GM19463 (cell line): ENCODE measurements at regions not wholly inside any gene's neighbourhood (a gene's known extent, or its start where the extent isn't known, plus 50 kb on each side); places are given as distances from the start of the nearest gene placed in this dataset.
"Not testable (repeated sequence)": the region's sequence is repeated elsewhere in the genome, so short reads cannot be mapped to it uniquely, and the experiment has no call there.

Experiments
- ATAC-seq: cut with Tn5 transposase; IDR thresholded peaks from one replicate; pipeline ENCODE4 v1.9.1; 2021; ENCODE audit warnings: mild to moderate bottlenecking, moderate library complexity; ENCODE audit not compliant: unreplicated experiment

GRCh38 chr9:42239445-42240260, 56.2 kb downstream of the SPATA31A6 start:
- ATAC-seq, result not testable (repeated sequence)

- ATAC-seq, result not testable (repeated sequence)
Measured at GRCh38 chr9:42240261-42240579, 56.8 kb downstream of the SPATA31A6 start.

- not testable (repeated sequence) for ATAC-seq
Measured at GRCh38 chr9:42243211-42243610, 59.8 kb downstream of the SPATA31A6 start.

- ATAC-seq, result not testable (repeated sequence)
Measured at GRCh38 chr9:42243822-42244221, 60.4 kb downstream of the SPATA31A6 start.

GRCh38 chr9:42268729-42269128, 85.3 kb downstream of the SPATA31A6 start:
- not testable (repeated sequence) for ATAC-seq

GRCh38 chr9:42269171-42269570, 85.7 kb downstream of the SPATA31A6 start:
- ATAC-seq, result not testable (repeated sequence)

DNA sequence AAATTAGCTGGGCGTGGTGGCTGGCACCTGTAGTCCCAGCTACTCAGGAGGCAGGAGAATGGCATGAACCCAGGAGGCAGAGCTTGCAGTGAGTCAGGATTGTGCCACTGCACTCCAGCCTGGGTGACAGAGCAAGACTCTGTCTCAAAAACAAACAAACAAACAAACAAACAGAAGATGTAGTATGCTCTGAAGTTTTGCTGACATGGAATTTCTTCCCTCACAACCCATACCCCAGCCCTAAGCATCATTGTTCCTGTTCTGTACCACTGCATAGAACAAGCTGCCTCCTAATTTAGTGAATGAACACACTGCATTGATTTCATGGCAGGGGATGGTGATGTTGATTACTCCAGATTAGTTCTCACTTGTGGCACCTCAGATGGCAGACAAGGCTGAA, 89.7 kb downstream of the SPATA31A6 start:
- ATAC-seq, result not testable (repeated sequence)

DNA sequence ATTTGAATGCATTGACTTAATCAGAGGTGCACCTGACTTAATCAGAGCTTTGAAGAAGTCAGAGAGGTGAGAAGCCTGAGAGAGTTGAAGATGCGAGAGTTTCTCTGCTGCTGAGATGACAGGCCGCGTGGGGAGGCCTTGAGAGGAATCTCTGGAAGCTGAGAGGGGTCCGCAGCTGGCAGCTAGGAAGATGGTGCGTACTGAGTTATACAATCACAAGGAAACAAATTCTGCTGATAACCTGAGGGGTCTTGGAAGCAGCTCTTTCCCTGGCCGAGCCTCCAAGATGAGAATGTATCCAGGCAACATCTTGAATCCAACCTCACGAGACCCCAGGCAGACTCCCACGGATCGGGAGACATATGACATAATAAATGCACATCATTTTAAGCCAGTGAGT, 91.7 kb downstream of the SPATA31A6 start:
- ATAC-seq, result no peak

GRCh38 chr9:42282531-42283178, 99.2 kb downstream of the SPATA31A6 start:
- not testable (repeated sequence) for ATAC-seq

DNA sequence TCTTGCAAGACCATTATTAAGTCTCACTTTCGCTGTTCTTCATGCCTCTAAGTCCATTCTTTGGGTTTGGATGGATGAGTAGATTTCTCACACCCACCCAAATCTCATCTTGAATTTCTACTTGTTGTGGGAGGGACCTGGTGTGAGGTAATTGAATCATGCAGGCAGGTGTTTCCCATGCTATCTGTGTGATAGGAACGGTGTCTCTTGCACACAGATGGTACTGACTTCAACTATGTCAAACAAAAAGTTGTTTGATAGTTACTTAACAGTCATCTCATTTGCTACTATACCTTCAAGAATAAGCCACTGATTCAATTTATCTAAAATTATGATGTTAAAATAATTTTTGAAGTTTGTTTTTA, 99.7 kb downstream of the SPATA31A6 start:
- not testable (repeated sequence) for ATAC-seq

DNA sequence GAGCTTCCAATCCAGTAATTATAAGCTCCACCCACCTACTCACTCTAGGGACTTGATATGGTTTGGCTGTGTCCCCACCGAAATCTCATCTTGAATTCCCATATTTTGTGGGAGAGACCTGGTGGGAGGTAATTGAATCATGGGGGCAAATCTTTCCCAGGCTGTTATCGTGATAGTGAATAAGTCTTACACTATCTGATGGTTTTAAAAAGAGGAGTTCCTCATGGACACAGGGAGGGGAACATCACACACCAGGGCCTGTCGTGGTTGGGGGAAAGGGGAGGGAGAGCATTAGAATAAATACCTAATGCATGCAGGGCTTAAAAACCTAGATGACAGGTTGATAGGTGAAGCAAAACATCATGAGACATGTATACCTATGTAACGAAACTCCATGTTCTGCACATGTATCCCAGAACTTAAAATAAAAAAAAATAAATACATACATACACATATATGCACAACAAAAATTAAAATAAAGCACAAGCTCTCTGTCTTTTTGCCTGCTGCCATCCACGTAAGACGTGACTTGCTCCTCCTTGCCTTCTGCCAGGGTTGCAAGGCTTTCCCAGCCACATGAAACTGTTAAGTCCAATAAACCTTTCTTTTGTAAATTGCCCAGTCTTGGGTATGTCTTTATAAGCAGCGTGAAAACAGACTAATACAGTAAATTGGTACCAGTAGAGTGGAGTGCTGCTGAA, 102.8 kb downstream of the SPATA31A6 start:
- not testable (repeated sequence) for ATAC-seq

DNA sequence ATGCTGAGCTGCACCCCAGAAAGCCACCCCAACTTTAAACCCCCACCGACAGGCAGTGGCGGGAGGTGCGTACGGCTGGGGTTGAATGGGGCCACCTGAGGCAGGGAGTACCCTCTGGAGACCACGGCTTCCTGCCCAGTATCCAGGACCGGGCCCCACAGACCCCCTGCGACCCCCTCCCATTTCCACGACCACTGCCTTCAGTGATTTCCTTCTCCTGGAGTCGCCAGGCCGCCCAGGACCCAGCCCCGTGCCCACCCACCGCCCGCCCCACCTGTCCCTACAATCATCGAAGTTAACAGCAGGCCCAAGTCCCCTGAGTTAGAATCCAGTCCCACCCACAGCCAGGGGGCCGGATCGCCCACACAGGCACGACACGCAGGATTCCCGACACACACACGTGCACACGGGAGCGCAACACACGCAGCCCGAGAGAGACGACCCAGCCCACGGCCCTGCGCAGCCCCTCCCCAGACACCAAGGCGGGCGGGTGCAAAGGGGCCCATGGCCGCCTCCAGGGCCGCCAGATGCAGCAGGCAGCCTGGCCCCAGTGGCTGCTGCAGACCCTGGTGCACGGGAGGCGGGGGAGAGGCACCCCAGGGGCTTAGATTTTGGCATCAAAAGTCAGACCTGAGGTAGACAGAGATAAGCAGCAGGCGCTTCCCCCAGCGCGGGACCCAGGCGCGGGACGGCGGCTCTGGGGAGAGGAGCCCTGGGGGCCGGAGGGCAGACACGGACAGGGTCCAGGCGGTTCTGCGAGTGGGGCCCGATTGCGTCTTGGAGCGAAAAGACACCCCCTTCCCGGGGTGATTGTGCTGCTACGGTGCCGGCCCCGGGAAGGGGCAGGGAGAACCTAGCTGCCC, 104.8 kb downstream of the SPATA31A6 start:
- ATAC-seq, result not testable (repeated sequence)

DNA sequence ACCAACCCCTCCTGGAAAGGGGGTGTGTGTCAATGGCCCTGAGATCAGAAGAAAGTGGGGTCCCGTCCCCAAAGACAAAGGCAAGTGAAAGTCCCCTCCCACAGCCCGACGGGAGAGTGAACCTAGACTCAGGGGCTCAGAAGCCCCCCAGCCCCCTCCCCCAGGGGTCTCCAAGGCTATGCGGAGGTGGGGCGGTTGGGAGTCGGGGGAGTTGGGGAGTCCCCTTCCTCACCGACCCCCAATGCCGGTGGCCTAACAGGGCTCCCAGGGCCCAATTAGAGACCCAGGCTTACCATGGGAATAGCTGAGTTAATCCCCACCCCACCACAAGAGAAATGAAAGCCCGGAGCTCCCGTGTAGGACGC, 105.4 kb downstream of the SPATA31A6 start:
- not testable (repeated sequence) for ATAC-seq

DNA sequence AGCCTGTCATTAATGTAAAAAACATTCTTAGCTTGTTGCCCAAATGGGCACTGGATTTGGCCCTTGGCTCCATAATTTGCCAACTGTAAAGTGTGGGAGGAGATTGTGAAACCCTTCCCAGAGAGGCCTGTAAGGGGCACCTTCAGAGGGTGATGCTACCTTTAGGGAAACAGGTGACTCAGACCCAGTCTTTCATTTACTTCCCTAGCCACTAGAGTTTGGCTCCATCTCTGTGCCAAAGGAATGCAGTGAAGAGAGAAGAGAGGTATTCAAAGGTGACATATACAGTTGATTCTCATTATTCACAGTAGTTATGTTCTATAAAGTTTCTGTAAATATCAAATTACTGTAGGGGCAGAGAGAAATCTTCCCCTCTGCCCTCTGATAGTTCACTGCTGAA, 116.7 kb downstream of the SPATA31A6 start:
- ATAC-seq, result not testable (repeated sequence)

DNA sequence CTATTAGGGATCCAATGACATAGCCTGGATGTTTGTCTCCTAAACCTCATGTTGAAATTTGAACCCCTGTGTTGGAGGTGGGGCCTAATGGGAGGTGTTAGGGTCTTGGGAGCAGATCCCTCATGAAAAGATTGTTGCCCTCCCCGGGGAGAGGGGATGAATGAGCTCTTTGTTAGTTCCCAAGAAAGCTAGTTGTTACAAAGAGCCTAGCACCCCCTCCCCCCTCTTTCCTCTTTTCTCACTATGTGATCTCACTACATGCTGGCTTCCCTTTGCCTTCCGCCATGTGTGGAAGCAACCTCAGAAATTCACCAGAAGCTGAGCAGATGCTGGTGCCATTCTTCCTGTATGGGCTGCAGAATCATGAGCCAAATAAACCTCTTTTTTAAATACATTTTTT, 123.2 kb downstream of the SPATA31A6 start:
- not testable (repeated sequence) for ATAC-seq

- ATAC-seq, result not testable (repeated sequence)
Measured at GRCh38 chr9:42307449-42307848, 124.0 kb downstream of the SPATA31A6 start.

- ATAC-seq, result not testable (repeated sequence)
Measured at GRCh38 chr9:42310972-42311371, 127.5 kb downstream of the SPATA31A6 start.

- not testable (repeated sequence) for ATAC-seq
Measured at GRCh38 chr9:42316026-42316425, 132.6 kb downstream of the SPATA31A6 start.

DNA sequence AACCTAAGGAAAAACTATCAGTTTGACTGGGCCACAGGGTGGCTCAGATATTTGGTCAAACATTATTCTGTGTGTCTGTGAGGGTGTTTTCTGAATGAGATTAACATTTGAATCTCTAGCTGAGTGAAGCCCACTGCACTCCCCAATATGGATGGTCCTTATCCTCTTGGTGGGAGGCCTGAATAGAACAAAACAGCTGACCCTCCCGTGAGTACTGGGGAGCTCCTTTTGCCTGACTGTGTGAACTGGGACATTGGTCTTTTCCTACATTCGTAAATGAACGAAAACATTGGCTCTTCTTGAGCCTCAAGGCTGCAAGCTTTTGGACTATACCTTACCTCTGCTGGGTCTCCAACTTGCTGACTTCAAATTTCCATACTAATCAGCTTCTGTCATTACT, 134.2 kb downstream of the SPATA31A6 start:
- not testable (repeated sequence) for ATAC-seq

DNA sequence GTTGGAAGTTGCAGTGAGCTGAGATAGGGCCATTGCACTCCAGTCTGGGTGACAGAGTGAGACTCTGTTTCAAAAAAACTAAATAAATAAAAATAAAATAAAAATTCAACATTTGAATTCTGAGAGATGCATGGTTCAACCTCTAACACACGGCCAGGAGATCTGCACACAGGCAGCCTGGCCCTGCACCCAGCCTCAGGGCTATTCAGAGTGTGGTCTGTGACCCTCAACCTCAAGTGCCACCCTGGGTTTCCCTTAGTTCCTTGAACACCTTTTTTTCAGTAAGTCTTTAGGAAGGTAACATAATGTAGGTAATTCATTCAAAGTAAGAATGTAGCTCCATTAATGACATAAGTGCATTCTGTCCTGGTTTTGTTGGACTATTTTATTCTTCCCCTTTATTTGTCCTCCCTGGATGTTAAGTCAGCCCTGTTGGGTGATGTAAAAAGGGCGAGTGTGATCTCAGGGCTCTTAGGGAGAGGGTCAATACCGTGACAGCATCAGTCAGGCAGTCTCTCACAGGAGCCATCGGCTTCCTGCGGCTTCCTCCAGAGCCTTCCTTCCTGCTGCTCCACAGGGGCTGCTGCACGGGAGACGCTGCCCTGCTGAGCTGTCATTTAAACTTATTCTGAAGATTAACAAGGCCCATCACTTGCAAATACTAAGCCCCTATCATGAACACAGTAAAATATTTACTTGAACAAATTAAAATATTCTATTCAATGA, 139.8 kb downstream of the SPATA31A6 start:
- not testable (repeated sequence) for ATAC-seq
